Kidney epithelial cell (primary cell): ENCODE measurements at regions not wholly inside any gene's neighbourhood (a gene's known extent, or its start where the extent isn't known, plus 50 kb on each side); places are given as distances from the start of the nearest gene placed in this dataset.

Experiments used
- DNase-seq: peaks from one replicate; pipeline ENCODE4 v3.0.0-alpha.2; 2010; ENCODE audit warnings: low read depth
- H3K27me3 ChIP-seq: 2 replicates; pipeline ENCODE4 v1.6.0; 2011; ENCODE audit warnings: low read length; ENCODE audit not compliant: control insufficient read depth, insufficient read depth
- H3K36me3 ChIP-seq: 2 replicates; pipeline ENCODE4 v1.5.1; 2011; ENCODE audit warnings: low read length; ENCODE audit not compliant: control insufficient read depth, insufficient read depth
- H3K4me3 ChIP-seq: 2 replicates; pipeline ENCODE4 v1.5.1; 2011; ENCODE audit warnings: low read depth, mild to moderate bottlenecking, control low read depth, low read length
- CTCF ChIP-seq: IDR thresholded peaks from 2 replicates; pipeline ENCODE4 v1.5.1; 2011; ENCODE audit warnings: mild to moderate bottlenecking, moderate library complexity, low read length, control low read depth, inconsistent platforms; ENCODE audit not compliant: insufficient read depth, poor library complexity, severe bottlenecking

- no peak for TF ChIP-seq CTCF
- Histone ChIP-seq H3K36me3 (no peaks in the 10 kb centered on the region), H3K4me3 (no peak overlapping the region), H3K27me3 (peaks cover 19% of the 10 kb centered on the region)
- no peak for DNase-seq
These were observed 58.6 kb downstream of the PHETA1 start for GRCh38 chr12:111310076-111310870.

- no peak for TF ChIP-seq CTCF
- H3K36me3 ChIP-seq: no peaks in the 10 kb centered on the region
- DNase-seq: no peak
- no peak overlapping the region for H3K4me3 ChIP-seq
- peaks cover 19% of the 10 kb centered on the region for H3K27me3 ChIP-seq
These were observed 59.3 kb downstream of the PHETA1 start for GRCh38 chr12:111309584-111309983.

GRCh38 chr12:111308473-111308872 is 60.4 kb downstream of the PHETA1 start:
- no peak for TF ChIP-seq CTCF

GRCh38 chr12:111304642-111305071 is 64.2 kb downstream of the PHETA1 start:
- TF ChIP-seq CTCF: peak; percentile 81
- H3K4me3 ChIP-seq: no peak overlapping the region
- H3K36me3 ChIP-seq: no peaks in the 10 kb centered on the region
- H3K27me3 ChIP-seq: peaks cover 1% of the 10 kb centered on the region
- no peak for DNase-seq

More at GRCh38 chr12:111308473-111308872, 60.4 kb downstream of the PHETA1 start:
- no peak overlapping the region for H3K4me3 ChIP-seq
- H3K27me3 ChIP-seq: peaks cover 19% of the 10 kb centered on the region
- H3K36me3 ChIP-seq: no peaks in the 10 kb centered on the region
- DNase-seq: no peak

GRCh38 chr12:111303531-111303930 is 65.4 kb downstream of the PHETA1 start:
- Histone ChIP-seq H3K27me3 (no peaks in the 10 kb centered on the region), H3K36me3 (no peaks in the 10 kb centered on the region)
- TF ChIP-seq CTCF: no peak

More at GRCh38 chr12:111303531-111303930, 65.4 kb downstream of the PHETA1 start:
- DNase-seq: no peak
- H3K4me3 ChIP-seq: no peak overlapping the region
